Gastroesophageal sphincter (tissue), 3 donors: ENCODE measurements at regions not wholly inside any gene's neighbourhood (a gene's known extent, or its start where the extent isn't known, plus 50 kb on each side); places are given as distances from the start of the nearest gene placed in this dataset.
"Not testable (repeated sequence)": the region's sequence is repeated elsewhere in the genome, so short reads cannot be mapped to it uniquely, and the experiment has no call there.

Source experiments
- POLR2A ChIP-seq, 2 donors: fragments of 450-650 bp; IDR thresholded peaks; one replicate each; pipeline ENCODE4 v1.6.1; 2017; ENCODE audit warnings: antibody characterized with exemption in 2 of 2, mild to moderate bottlenecking in 2 of 2, moderate library complexity in 1 of 2
- TF ChIP-seq, protein P1 (sequence below), 4 experiments: fragments of 200-600 bp in 2 of 4; fragments of 450-650 bp in 2 of 4; sonication (generic) in 1 of 4; IDR thresholded peaks; one replicate each; pipeline ENCODE4 v1.5.1; 2017 to 2019; ENCODE audit warnings: antibody characterized with exemption in 4 of 4, mild to moderate bottlenecking in 2 of 4, moderate library complexity in 2 of 4

DNA sequence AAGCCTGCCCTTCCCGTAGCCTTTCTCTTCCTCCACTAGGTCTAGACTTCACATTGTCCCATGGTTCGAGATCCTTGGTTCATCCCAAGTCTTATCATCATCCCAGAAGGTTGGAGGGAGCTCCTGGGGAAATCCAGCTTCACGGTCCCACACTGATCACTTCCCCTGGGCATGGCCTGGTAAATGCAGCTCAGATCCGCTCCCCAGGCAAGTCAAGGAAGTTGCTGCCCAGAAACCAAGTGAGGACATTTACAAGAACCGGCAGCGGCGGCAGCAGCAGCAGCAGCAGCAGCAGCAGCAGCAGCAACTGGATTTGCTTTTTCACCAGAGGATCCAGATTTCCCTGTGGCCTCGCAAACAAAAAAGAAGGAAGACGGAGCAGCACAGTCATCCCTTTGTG, 339.2 kb downstream of the CACNA1B start:
- TF ChIP-seq, protein P1, sequence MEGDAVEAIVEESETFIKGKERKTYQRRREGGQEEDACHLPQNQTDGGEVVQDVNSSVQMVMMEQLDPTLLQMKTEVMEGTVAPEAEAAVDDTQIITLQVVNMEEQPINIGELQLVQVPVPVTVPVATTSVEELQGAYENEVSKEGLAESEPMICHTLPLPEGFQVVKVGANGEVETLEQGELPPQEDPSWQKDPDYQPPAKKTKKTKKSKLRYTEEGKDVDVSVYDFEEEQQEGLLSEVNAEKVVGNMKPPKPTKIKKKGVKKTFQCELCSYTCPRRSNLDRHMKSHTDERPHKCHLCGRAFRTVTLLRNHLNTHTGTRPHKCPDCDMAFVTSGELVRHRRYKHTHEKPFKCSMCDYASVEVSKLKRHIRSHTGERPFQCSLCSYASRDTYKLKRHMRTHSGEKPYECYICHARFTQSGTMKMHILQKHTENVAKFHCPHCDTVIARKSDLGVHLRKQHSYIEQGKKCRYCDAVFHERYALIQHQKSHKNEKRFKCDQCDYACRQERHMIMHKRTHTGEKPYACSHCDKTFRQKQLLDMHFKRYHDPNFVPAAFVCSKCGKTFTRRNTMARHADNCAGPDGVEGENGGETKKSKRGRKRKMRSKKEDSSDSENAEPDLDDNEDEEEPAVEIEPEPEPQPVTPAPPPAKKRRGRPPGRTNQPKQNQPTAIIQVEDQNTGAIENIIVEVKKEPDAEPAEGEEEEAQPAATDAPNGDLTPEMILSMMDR (IDR thresholded peaks at IDR 0.05), result not testable (repeated sequence)
- not testable (repeated sequence) for TF ChIP-seq POLR2A (IDR thresholded peaks at IDR 0.05)
